GM12874 (cell line): ENCODE measurements at regions not wholly inside any gene's neighbourhood (a gene's known extent, or its start where the extent isn't known, plus 50 kb on each side); places are given as distances from the start of the nearest gene placed in this dataset.

Experiments
- TF ChIP-seq, protein P1 (sequence below): IDR thresholded peaks from 2 replicates; pipeline ENCODE4 v1.5.1; 2011; ENCODE audit warnings: low read depth, mild to moderate bottlenecking, control low read depth, low read length, moderate library complexity; ENCODE audit not compliant: insufficient read depth

GRCh38 chr9:1331546-1332038 is 281.4 kb downstream of the DMRT2 start:
- TF ChIP-seq, protein P1, sequence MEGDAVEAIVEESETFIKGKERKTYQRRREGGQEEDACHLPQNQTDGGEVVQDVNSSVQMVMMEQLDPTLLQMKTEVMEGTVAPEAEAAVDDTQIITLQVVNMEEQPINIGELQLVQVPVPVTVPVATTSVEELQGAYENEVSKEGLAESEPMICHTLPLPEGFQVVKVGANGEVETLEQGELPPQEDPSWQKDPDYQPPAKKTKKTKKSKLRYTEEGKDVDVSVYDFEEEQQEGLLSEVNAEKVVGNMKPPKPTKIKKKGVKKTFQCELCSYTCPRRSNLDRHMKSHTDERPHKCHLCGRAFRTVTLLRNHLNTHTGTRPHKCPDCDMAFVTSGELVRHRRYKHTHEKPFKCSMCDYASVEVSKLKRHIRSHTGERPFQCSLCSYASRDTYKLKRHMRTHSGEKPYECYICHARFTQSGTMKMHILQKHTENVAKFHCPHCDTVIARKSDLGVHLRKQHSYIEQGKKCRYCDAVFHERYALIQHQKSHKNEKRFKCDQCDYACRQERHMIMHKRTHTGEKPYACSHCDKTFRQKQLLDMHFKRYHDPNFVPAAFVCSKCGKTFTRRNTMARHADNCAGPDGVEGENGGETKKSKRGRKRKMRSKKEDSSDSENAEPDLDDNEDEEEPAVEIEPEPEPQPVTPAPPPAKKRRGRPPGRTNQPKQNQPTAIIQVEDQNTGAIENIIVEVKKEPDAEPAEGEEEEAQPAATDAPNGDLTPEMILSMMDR: no peak

DNA sequence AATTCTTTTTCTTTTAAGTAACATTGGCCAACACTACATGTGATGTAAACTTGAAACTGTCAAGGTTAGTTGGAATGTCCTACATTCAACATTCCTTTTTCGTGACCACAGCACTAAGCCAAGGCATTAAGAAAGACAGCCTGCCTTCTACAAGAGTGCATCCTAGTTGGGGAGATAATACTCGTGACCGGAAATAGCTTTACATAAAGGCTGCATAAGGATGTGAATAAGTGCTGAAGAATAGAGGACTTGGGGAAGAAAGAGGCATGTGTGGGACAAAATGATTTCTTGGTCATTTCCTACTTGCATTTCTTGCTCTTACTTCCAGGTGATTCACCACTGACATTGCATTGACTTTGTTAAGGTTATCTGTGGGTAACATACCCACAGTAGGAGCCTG is 282.0 kb downstream of the DMRT2 start:
- TF ChIP-seq, protein P1: no peak

GRCh38 chr9:1335174-1335573 is 285.0 kb downstream of the DMRT2 start:
- TF ChIP-seq, protein P1: no peak

- TF ChIP-seq, protein P1: no peak
Observed at GRCh38 chr9:1337169-1337568, 287.0 kb downstream of the DMRT2 start.

DNA sequence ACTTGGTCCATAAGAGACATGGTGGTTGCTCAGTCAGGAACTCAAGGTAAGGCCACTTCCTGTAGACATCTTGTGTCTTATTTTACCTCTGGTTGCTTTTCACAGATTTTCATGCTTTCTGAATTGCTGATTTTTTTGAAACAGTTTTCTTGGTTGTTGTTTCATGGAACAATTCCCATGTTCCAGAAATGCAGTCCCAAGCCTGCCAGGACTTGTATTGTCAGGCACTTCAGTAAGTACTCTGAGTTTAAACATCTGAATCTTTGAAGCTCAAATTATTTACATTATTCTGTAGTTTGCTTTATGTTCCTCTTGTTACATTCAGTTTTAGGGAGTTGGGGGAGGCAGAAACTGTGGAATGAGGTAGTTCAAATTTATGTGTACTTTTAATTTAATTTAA is 290.2 kb downstream of the DMRT2 start:
- TF ChIP-seq, protein P1: no peak

GRCh38 chr9:1353291-1353690 is 303.1 kb downstream of the DMRT2 start:
- TF ChIP-seq, protein P1: no peak

DNA sequence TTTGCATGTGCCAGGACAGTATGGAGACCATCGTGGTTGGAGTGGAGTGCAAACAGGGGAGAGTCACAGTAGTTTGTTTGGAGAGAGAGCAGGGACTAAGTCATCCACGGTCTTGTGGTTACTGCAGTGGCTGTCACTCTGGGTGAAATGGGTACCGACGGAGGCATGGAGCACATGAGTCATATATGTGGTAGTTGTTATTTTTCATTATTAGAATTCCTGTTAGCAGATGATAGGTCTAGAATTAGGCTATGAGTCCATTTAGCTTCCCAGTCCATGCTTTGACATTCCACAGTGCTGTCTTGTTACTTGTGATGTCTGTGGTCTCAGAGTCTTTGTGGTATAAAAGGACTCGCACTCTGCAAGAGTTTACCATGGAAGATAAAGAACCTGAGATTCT is 303.9 kb downstream of the DMRT2 start:
- TF ChIP-seq, protein P1: no peak
